ENCODE measurements at regions not wholly inside any gene's neighbourhood (a gene's known extent, or its start where the extent isn't known, plus 50 kb on each side); places are given as distances from the start of the nearest gene placed in this dataset.

DNA sequence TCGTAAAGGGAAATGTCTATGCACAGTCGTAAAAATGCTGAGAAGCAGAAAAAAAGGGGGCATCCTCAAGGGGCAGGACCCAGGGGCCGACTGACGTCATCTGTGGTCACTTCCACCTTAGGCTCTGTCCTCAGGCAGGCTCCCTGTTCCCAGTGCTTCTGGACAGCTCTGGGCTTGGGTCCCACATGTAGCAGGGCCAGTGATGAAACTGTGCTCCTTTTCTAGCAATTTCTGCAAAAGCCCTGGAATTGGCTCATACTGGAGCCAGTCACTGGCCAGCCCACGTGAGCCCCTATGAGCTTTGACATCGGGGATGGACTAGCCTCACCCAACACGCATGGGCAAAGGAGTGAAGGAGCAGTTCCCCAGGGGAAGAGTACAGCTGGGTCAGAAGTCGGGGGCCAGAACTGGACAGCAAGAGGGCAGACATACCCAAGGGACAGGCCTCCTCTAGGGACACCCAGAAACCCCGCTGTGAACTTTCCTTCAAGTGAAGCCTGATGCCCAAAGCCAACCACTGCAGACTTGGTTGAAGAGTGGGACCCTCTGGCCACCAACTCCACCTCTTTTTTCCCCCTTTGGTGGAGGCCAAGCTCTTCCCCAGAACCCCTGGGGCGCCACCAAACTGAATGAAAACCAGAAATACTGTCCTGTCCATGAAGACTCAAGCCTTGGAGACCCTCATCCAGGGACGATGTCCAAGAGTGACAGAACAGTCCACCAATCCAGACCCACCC is 1349.0 kb downstream of the BRD1 start:
- H3F3A ChIP-seq (ENCODE audit: low read length, unreplicated experiment) = no peaks in the 10 kb centered on the region
- no peak overlapping the region for H3K27ac ChIP-seq (ENCODE audit: low read length)
- H3K4me1 ChIP-seq (ENCODE audit: insufficient read depth, low read length) = no peaks in the 10 kb centered on the region
- no TSS peak for BruUV-seq (replicated peaks)
- no peaks in the 10 kb centered on the region for H3K79me2 ChIP-seq (ENCODE audit: low read length)
- no peaks in the 10 kb centered on the region for H3K36me3 ChIP-seq (ENCODE audit: low read depth, low read length)
- no peak for DNase-seq
- H3K9me2 ChIP-seq (replicated peaks; ENCODE audit: low read length) = no peaks in the 10 kb centered on the region
- H2AFZ ChIP-seq (ENCODE audit: low read length) = no peak overlapping the region
- intact Hi-C loops (cut with micrococcal nuclease) = no loop called here
- ChIA-PET POLR2A (ENCODE audit: unreplicated experiment) (no interaction called here), CTCF (no interaction called here)
- no peak overlapping the region for H3K4me2 ChIP-seq (ENCODE audit: low read length)
- no peak overlapping the region for H3K9ac ChIP-seq (ENCODE audit: low read length)
- TF ChIP-seq EZH2 (IDR thresholded peaks at IDR 0.05; ENCODE audit: low read length, unreplicated experiment) = no peak
- TF ChIP-seq EZH2phosphoT487 (IDR thresholded peaks at IDR 0.05; ENCODE audit: borderline replicate concordance, low read length) = no peak
- TF ChIP-seq, protein P1, sequence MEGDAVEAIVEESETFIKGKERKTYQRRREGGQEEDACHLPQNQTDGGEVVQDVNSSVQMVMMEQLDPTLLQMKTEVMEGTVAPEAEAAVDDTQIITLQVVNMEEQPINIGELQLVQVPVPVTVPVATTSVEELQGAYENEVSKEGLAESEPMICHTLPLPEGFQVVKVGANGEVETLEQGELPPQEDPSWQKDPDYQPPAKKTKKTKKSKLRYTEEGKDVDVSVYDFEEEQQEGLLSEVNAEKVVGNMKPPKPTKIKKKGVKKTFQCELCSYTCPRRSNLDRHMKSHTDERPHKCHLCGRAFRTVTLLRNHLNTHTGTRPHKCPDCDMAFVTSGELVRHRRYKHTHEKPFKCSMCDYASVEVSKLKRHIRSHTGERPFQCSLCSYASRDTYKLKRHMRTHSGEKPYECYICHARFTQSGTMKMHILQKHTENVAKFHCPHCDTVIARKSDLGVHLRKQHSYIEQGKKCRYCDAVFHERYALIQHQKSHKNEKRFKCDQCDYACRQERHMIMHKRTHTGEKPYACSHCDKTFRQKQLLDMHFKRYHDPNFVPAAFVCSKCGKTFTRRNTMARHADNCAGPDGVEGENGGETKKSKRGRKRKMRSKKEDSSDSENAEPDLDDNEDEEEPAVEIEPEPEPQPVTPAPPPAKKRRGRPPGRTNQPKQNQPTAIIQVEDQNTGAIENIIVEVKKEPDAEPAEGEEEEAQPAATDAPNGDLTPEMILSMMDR (conservative IDR thresholded peaks at IDR 0.05; ENCODE audit: low read depth, low read length) = no peak
- no peak for ATAC-seq
- no peaks in the 10 kb centered on the region for H3K27me3 ChIP-seq (ENCODE audit: low read length)
- H3K4me3 ChIP-seq (ENCODE audit: low read length) = no peak overlapping the region
- H4K20me1 ChIP-seq (ENCODE audit: low read length) = no peaks in the 10 kb centered on the region
- H3K9me3 ChIP-seq (ENCODE audit: low read length) = no peaks in the 10 kb centered on the region

DNA sequence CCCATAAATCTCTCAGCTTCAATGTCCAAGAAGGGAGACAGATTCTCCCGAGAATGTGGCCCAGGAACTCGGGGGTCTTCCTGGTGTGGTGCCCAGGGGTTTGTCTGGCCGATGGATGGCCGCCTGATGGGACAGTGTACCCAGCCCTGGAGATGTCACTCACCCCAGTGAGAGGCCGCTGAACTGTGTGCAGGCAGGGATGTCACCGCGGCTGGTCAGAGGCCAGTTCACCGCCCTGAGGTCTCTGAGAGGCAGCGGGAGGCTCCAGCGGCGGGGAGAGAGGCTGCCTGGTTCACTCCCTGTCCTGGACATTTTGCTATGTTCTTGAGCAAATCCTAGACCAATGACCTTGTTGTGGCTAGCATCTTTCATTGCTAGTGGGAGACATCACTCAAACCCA is 1349.5 kb downstream of the BRD1 start:
- TF ChIP-seq EZH2phosphoT487 (IDR thresholded peaks at IDR 0.05; ENCODE audit: borderline replicate concordance, low read length) (no peak), EZH2 (IDR thresholded peaks at IDR 0.05; ENCODE audit: low read length, unreplicated experiment) (no peak)
- TF ChIP-seq, protein P1 (conservative IDR thresholded peaks at IDR 0.05; ENCODE audit: low read depth, low read length) = no peak

DNA sequence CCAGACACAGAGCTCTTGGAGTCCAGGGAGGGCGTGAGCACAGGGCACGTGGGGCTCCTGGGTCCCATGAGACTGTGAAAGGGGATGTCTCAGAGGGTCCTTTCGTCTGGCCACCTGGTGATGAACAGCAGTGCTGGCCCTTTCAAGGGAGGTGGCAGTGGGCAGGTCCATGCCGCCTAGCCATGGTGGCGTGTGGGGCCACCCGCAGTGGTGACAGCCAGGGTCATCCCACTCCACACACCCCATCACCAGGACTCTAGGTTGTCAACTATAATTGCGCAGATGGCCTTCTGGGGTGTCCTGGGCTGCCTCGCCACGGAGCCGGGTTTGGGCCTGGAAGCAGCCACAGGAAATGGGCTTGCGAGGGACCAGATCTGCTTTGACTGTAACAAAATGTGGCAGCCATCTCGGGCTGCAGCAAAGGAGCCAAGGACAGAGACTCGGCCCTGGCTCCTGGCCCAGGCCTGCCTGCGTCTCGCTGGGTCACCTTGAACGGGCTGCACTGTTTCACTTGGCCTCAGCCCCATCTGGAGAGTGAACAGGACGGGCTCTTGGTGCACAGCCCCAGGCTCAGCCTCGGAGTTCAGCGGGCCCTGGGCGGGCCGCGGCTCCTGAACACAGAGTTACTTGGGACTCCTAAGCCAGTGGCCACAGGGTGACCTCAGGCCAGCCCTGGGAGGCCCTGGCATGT is 1350.5 kb downstream of the BRD1 start:
- TF ChIP-seq, protein P1 (conservative IDR thresholded peaks at IDR 0.05; ENCODE audit: low read depth, low read length) = no peak
- no peak for TF ChIP-seq EZH2phosphoT487 (IDR thresholded peaks at IDR 0.05; ENCODE audit: borderline replicate concordance, low read length)
- no peak for TF ChIP-seq EZH2 (IDR thresholded peaks at IDR 0.05; ENCODE audit: low read length, unreplicated experiment)
- Histone ChIP-seq H3K4me3 (ENCODE audit: low read length) (no peak overlapping the region), H3K9me3 (ENCODE audit: low read length) (no peaks in the 10 kb centered on the region), H3K4me1 (ENCODE audit: insufficient read depth, low read length) (no peaks in the 10 kb centered on the region), H3K79me2 (ENCODE audit: low read length) (no peaks in the 10 kb centered on the region), H3K27ac (ENCODE audit: low read length) (no peak overlapping the region), H3K9me2 (replicated peaks; ENCODE audit: low read length) (no peaks in the 10 kb centered on the region), H3K4me2 (ENCODE audit: low read length) (no peak overlapping the region), H4K20me1 (ENCODE audit: low read length) (no peaks in the 10 kb centered on the region), H2AFZ (ENCODE audit: low read length) (no peak overlapping the region), H3F3A (ENCODE audit: low read length, unreplicated experiment) (no peaks in the 10 kb centered on the region), H3K36me3 (ENCODE audit: low read depth, low read length) (no peaks in the 10 kb centered on the region), H3K27me3 (ENCODE audit: low read length) (no peaks in the 10 kb centered on the region), H3K9ac (ENCODE audit: low read length) (no peak overlapping the region)
- BruUV-seq (replicated peaks) = no TSS peak
- intact Hi-C loops (cut with micrococcal nuclease) = no loop called here
- ChIA-PET CTCF (no interaction called here), POLR2A (ENCODE audit: unreplicated experiment) (no interaction called here)
- no peak for ATAC-seq
- DNase-seq = no peak

More for the DNA sequence above, 1349.5 kb downstream of the BRD1 start:
- Histone ChIP-seq H3K36me3 (ENCODE audit: low read depth, low read length) (no peaks in the 10 kb centered on the region), H4K20me1 (ENCODE audit: low read length) (no peaks in the 10 kb centered on the region), H3K9me2 (replicated peaks; ENCODE audit: low read length) (no peaks in the 10 kb centered on the region), H2AFZ (ENCODE audit: low read length) (no peak overlapping the region), H3K4me1 (ENCODE audit: insufficient read depth, low read length) (no peaks in the 10 kb centered on the region), H3K27me3 (ENCODE audit: low read length) (no peaks in the 10 kb centered on the region), H3K4me2 (ENCODE audit: low read length) (no peak overlapping the region), H3K27ac (ENCODE audit: low read length) (no peak overlapping the region), H3F3A (ENCODE audit: low read length, unreplicated experiment) (no peaks in the 10 kb centered on the region), H3K9ac (ENCODE audit: low read length) (no peak overlapping the region), H3K4me3 (ENCODE audit: low read length) (no peak overlapping the region), H3K9me3 (ENCODE audit: low read length) (no peaks in the 10 kb centered on the region), H3K79me2 (ENCODE audit: low read length) (no peaks in the 10 kb centered on the region)
- intact Hi-C loops (cut with micrococcal nuclease) = no loop called here
- BruUV-seq (replicated peaks) = no TSS peak
- DNase-seq = no peak
- CTCF ChIA-PET = no interaction called here
- no peak for ATAC-seq
- POLR2A ChIA-PET (ENCODE audit: unreplicated experiment) = no interaction called here

Measured in PC-3 (cell line).